HG03354 (cell line): ENCODE measurements at regions not wholly inside any gene's neighbourhood (a gene's known extent, or its start where the extent isn't known, plus 50 kb on each side); places are given as distances from the start of the nearest gene placed in this dataset.

Experiments used
- ATAC-seq: cut with Tn5 transposase; IDR thresholded peaks from one replicate; pipeline ENCODE4 v1.9.1; 2021; ENCODE audit warnings: mild to moderate bottlenecking; ENCODE audit not compliant: unreplicated experiment, poor library complexity, severe bottlenecking

- no peak for ATAC-seq
These were observed 71.9 kb upstream of the FAM9A start for GRCh38 chrX:8873102-8873501.

DNA sequence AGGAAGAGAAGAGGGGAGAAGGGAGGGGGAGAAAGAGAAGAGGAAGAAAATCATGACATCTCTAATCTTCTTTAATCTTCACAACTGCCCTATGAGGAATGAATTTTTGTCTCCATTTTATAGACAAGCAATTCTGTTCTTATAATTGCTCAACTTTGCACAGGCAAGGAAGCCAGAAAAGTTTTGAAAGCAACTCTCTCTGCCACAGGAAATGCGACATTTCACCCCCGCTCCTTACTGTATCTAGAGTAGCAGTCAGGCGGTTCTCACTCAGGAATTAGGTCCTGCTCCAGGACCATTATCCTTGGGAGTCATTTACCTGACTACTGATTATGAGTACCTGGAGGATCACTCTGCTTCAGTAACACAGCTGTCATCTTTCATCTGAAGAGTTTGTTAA lies 69.2 kb upstream of the FAM9A start:
- ATAC-seq: no peak

DNA sequence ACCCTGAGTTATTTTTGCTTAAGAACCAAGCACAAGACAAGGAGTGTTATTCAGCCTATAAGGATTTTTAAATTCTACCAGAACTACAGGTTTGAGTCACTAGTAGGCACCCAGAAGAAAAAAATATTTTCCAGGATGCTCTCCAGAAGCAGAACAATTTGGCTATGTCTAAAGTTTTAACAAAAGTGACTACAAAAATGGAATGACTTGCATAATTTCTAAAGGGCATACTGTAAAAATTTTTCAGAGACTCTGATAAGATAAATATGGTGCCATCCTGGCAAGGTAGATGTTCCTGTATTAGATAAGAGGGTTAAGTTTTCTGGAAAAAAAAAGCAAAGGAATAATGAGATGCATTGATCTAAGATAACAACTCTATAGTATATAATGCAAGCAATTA lies 68.6 kb upstream of the FAM9A start:
- ATAC-seq: no peak

GRCh38 chrX:8868906-8869305 lies 67.7 kb upstream of the FAM9A start:
- no peak for ATAC-seq

- ATAC-seq: no peak
These were observed 67.0 kb upstream of the FAM9A start for GRCh38 chrX:8868070-8868773.

DNA sequence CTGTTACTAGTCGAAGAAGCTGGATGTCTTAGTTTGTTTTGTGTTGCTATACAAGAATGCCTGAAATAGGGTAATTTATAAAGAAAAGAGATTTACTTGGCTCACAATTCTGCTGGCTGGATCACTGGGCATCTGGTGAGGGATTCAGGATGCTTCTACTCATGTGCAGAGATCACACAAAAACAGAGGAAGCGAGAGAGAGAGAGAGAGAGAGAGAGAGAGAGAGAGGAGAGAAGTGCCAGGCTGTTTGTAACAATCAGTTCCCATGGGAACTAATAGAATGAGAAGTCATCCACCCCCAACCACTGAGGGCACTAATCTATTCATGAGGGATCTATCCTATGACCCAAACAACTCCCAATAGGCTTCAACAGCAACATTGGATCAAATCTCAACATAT lies 66.2 kb upstream of the FAM9A start:
- ATAC-seq: no peak

- no peak for ATAC-seq
These were observed 63.0 kb upstream of the FAM9A start for GRCh38 chrX:8864161-8864560.

- no peak for ATAC-seq
These were observed 60.7 kb upstream of the FAM9A start for GRCh38 chrX:8861908-8862307.

DNA sequence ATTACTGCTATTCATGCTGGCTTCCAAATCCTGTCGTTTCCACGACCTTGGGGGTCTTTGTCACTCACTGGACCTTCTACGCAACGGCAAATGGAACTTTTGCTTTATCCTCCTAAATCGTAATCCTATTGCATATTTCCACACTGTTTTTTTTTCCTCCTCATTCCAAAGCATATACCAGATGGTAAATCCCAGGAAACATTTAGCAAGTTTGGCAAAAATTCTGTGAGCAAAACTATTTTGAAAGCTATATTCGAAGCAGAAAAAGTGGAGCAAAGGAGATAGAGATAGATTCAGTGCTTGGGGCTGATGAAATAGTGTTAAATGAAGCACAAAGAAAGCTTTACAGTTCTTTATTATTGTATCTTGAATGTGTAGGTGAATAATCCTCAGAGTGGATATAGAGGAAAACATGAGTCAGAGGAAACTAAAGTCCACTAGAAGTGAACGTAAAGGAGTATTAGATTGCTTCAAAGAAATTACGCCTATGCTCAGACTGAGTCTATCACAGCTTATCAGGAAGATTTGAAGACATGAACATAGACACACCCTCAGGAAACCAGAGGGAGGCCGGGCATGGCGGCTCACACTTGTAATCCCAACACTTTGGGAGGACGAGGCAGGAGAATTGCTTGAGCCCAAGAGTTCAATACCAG lies 50.2 kb upstream of the FAM9A start:
- ATAC-seq: no peak
